Caco-2 (cell line): ENCODE measurements at regions not wholly inside any gene's neighbourhood (a gene's known extent, or its start where the extent isn't known, plus 50 kb on each side); places are given as distances from the start of the nearest gene placed in this dataset.

Source experiments
- BruUV-seq: library from RNA; stranded (reverse); fragments of 400-500 nt; replicated peaks from 2 replicates; lab custom pipeline; 2021; lab: Mats Ljungman, UMichigan
- CTCF ChIA-PET: fragments of 300-600 bp; sonication (Branson Sonifier 250); formaldehyde crosslinking; loops from one replicate; lab custom pipeline; 2022; ENCODE audit warnings: antibody characterized with exemption; lab: Charles Lee
- POLR2A ChIA-PET: fragments of 300-600 bp; sonication (Branson Sonifier 250); formaldehyde crosslinking; loops from one replicate; lab custom pipeline; 2022; ENCODE audit warnings: antibody characterized with exemption; lab: Charles Lee
- DNase-seq, 2 experiments: peaks; one replicate each; pipeline versions ENCODE4 v3.0.0 to v3.0.0-alpha.2; 2020 to 2022
- H3K27me3 ChIP-seq: replicated peaks from 2 replicates; pipeline ENCODE4 v1.6.0; 2011; ENCODE audit warnings: low read length; ENCODE audit not compliant: control insufficient read depth, insufficient read depth
- H3K36me3 ChIP-seq: 2 replicates; pipeline ENCODE4 v1.5.1; 2011; ENCODE audit warnings: low read length; ENCODE audit not compliant: control insufficient read depth, insufficient read depth
- H3K4me1 ChIP-seq: fragments of 250-450 bp; sonication (Bioruptor Pico); 2 replicates; pipeline ENCODE4 v1.5.1; 2020; ENCODE audit warnings: mild to moderate bottlenecking
- H3K4me3 ChIP-seq: 2 replicates; pipeline ENCODE4 v1.5.1; 2011; ENCODE audit warnings: low read depth, mild to moderate bottlenecking, control low read depth, low read length
- H3K9me3 ChIP-seq: fragments of 250-450 bp; sonication (Bioruptor Pico); 2 replicates; pipeline ENCODE4 v1.5.1; 2020; ENCODE audit warnings: mild to moderate bottlenecking, moderate library complexity
- H3K27ac Mint-ChIP-seq: one replicate; pipeline ENCODE4 v1.8.0; 2022; ENCODE audit warnings: mixed read lengths; ENCODE audit not compliant: unreplicated experiment
- H3K27me3 Mint-ChIP-seq: one replicate; pipeline ENCODE4 v1.8.0; 2022; ENCODE audit warnings: mixed read lengths; ENCODE audit not compliant: insufficient read depth, unreplicated experiment
- H3K36me3 Mint-ChIP-seq: one replicate; pipeline ENCODE4 v1.8.0; 2022; ENCODE audit warnings: mild to moderate bottlenecking, mixed read lengths; ENCODE audit not compliant: insufficient read depth, unreplicated experiment
- H3K4me1 Mint-ChIP-seq: one replicate; pipeline ENCODE4 v1.8.0; 2022; ENCODE audit warnings: low read depth, mixed read lengths; ENCODE audit not compliant: unreplicated experiment
- H3K4me3 Mint-ChIP-seq: one replicate; pipeline ENCODE4 v1.8.0; 2022; ENCODE audit warnings: mild to moderate bottlenecking, moderate library complexity, mixed read lengths; ENCODE audit not compliant: unreplicated experiment
- H3K9me3 Mint-ChIP-seq: one replicate; pipeline ENCODE4 v1.8.0; 2022; ENCODE audit warnings: mixed read lengths; ENCODE audit not compliant: unreplicated experiment
- intact Hi-C: fragments of 100-400 bp; cut with micrococcal nuclease; formaldehyde crosslinking; loops from one replicate; pipeline ENCODE4 v1.10.0; 2022; ENCODE audit not compliant: unreplicated experiment
- TF ChIP-seq, protein P1 (sequence below), 2 experiments: fragments of 200-600 bp in 1 of 2; IDR thresholded peaks; 1 replicate in 1 of 2; 2 replicates in 1 of 2; pipeline versions ENCODE4 v1.5.1 to v1.8.0; 2011 to 2022; ENCODE audit warnings: antibody characterized with exemption in 1 of 2, control low read depth in 1 of 2, inconsistent platforms in 1 of 2, low read depth in 1 of 2, low read length in 1 of 2, mild to moderate bottlenecking in 1 of 2, moderate library complexity in 1 of 2; ENCODE audit not compliant: insufficient read depth in 1 of 2, severe bottlenecking in 1 of 2, unreplicated experiment in 1 of 2

DNA sequence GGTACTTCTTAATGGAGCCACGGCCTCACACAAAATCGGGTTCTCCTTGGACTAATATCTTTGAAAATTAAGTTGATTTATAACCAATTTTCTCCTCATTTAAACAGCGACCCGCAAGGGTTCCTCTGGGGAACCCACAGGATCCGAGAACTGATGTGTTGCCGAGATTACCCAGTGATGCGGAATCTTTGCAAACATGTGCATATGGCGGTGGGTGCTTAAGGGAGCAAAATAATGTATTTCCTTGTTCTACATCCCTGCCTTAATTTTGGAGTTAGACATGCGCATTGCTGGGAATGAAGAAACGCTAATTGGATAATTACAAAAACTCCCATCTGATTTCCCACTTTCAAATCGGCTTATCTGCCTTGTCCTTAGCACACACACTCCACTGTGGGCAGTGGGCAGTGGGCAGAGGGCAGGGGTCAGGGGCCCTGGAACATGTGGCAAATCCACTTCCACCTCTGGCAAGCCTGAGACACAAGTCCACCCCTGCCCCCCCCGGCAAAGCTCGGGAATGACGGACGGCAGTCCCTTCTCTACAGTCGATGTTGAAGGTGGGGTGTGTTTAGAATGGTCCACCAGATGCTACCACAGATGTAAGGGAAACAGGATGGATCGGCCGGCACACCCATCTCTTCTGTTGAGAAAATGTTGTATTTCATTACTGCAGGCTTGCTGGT, 137.4 kb upstream of the CDH4 start:
- intact Hi-C loops, result no loop called here
- no peaks in the 10 kb centered on the region for H3K9me3 Mint-ChIP-seq
- H3K9me3 ChIP-seq, result no peaks in the 10 kb centered on the region; the same call in 1 of the 2 replicates
- no TSS peak for BruUV-seq
- H3K27me3 Mint-ChIP-seq, result peaks cover 20% of the 10 kb centered on the region
- no peaks in the 10 kb centered on the region for H3K27me3 ChIP-seq
- H3K4me3 Mint-ChIP-seq, result no peak overlapping the region
- ChIA-PET POLR2A (no interaction called here), CTCF (no interaction called here)
- H3K27ac Mint-ChIP-seq, result no peak overlapping the region
- H3K4me1 Mint-ChIP-seq, result no peaks in the 10 kb centered on the region
- H3K4me1 ChIP-seq, result no peaks in the 10 kb centered on the region; the same call in 1 of the 2 replicates
- DNase-seq, result no peak
- no peak overlapping the region for H3K4me3 ChIP-seq
- no peaks in the 10 kb centered on the region for H3K36me3 ChIP-seq
- TF ChIP-seq, protein P1, sequence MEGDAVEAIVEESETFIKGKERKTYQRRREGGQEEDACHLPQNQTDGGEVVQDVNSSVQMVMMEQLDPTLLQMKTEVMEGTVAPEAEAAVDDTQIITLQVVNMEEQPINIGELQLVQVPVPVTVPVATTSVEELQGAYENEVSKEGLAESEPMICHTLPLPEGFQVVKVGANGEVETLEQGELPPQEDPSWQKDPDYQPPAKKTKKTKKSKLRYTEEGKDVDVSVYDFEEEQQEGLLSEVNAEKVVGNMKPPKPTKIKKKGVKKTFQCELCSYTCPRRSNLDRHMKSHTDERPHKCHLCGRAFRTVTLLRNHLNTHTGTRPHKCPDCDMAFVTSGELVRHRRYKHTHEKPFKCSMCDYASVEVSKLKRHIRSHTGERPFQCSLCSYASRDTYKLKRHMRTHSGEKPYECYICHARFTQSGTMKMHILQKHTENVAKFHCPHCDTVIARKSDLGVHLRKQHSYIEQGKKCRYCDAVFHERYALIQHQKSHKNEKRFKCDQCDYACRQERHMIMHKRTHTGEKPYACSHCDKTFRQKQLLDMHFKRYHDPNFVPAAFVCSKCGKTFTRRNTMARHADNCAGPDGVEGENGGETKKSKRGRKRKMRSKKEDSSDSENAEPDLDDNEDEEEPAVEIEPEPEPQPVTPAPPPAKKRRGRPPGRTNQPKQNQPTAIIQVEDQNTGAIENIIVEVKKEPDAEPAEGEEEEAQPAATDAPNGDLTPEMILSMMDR (IDR thresholded peaks at IDR 0.05; ENCODE audit: insufficient read depth in 1 of 2, low read depth in 1 of 2, low read length in 1 of 2, severe bottlenecking in 1 of 2, unreplicated experiment in 1 of 2), result no peak
- no peaks in the 10 kb centered on the region for H3K36me3 Mint-ChIP-seq

DNA sequence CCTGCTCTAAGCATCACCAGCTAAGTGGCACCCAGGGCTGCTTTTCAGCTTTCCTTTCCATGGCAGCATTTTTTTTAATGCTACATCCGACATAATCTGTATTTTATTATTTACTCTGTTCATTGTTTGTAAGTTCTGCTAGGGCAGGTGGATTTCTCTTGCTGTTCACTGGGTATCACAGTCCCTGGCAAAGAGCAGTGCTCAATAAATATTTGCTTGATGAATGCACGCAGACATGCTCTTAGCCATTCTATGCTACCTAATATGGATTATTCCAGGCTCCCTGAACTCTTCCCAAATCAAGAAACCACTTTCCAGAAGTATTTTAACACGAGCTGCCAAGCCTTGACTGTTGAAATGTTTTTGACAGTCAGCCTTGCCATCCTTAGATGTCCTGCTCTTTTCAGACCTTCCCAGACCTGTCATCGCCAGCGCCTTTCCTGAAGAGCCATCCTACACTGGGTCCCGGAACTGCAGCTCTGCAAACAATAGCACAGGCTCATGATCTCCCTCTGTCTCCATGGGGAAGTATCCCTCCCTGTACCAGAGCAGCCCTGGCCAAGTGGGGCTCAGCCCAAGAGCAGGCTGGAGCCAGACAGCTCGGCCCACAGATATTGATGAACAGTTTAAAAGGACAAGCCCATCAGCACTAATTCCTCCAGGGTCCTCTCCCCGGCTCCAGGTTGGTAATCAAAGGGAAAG, 136.5 kb upstream of the CDH4 start:
- CTCF ChIA-PET, result no interaction called here
- Mint-ChIP-seq H3K4me3 (no peak overlapping the region), H3K27ac (no peak overlapping the region), H3K27me3 (peaks cover 19% of the 10 kb centered on the region), H3K4me1 (no peaks in the 10 kb centered on the region), H3K9me3 (no peaks in the 10 kb centered on the region), H3K36me3 (no peaks in the 10 kb centered on the region)
- H3K4me1 ChIP-seq, result no peaks in the 10 kb centered on the region; the same call in 1 of the 2 replicates
- TF ChIP-seq, protein P1 (IDR thresholded peaks at IDR 0.05; ENCODE audit: insufficient read depth in 1 of 2, low read depth in 1 of 2, low read length in 1 of 2, severe bottlenecking in 1 of 2, unreplicated experiment in 1 of 2), result no peak
- H3K4me3 ChIP-seq, result no peak overlapping the region
- no peaks in the 10 kb centered on the region for H3K27me3 ChIP-seq
- POLR2A ChIA-PET, result no interaction called here
- no peak for DNase-seq
- H3K9me3 ChIP-seq, result no peaks in the 10 kb centered on the region; the same call in 1 of the 2 replicates
- no TSS peak for BruUV-seq
- H3K36me3 ChIP-seq, result no peaks in the 10 kb centered on the region
- intact Hi-C loops, result no loop called here

DNA sequence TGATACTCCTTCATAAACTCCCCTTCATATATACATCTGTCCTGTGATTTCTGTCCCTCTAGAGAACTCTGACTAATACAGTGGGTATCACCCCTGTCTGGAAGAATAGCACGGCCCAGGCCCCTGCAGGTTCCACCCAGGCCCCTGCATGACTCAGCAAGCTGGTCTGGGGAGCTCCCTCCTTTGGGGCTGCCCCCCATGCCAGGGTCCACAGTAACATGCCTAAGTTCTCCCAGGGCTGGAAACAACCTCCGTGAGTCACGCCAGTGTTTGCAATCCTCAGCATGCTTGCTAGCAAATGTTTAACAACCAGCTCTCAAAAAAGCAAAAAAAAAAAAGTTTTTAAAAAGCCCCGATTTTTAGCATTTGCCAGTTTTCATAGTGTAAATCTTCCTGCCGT, 134.3 kb upstream of the CDH4 start:
- ChIA-PET CTCF (interaction anchor here (0.6 to 0.9 kb wide), 3 partner anchors 21 to 777 kb away, joined by 3 read pairs; no protein-coding TSS in a partner anchor), POLR2A (no interaction called here)
- Mint-ChIP-seq H3K9me3 (no peaks in the 10 kb centered on the region), H3K36me3 (no peaks in the 10 kb centered on the region), H3K27ac (no peak overlapping the region), H3K4me3 (no peak overlapping the region), H3K4me1 (no peaks in the 10 kb centered on the region), H3K27me3 (peaks cover 23% of the 10 kb centered on the region)
- H3K36me3 ChIP-seq, result no peaks in the 10 kb centered on the region
- no peaks in the 10 kb centered on the region; the same call in 1 of the 2 replicates for H3K9me3 ChIP-seq
- DNase-seq, result no peak
- no TSS peak for BruUV-seq
- intact Hi-C loops, result no loop called here
- H3K27me3 ChIP-seq, result no peaks in the 10 kb centered on the region
- no peaks in the 10 kb centered on the region; the same call in 1 of the 2 replicates for H3K4me1 ChIP-seq
- TF ChIP-seq, protein P1 (IDR thresholded peaks at IDR 0.05; ENCODE audit: insufficient read depth in 1 of 2, low read depth in 1 of 2, low read length in 1 of 2, severe bottlenecking in 1 of 2, unreplicated experiment in 1 of 2), result no peak
- no peak overlapping the region for H3K4me3 ChIP-seq
